SK-N-SH (cell line): ENCODE measurements at regions not wholly inside any gene's neighbourhood (a gene's known extent, or its start where the extent isn't known, plus 50 kb on each side); places are given as distances from the start of the nearest gene placed in this dataset.

Experiments used
- CTCF ChIA-PET: fragments of 300-600, 350-600 bp; formaldehyde crosslinking; extraction: SDS; loops from one replicate; lab custom pipeline; 2021; lab: Yijun Ruan, JAX
- POLR2A ChIA-PET: fragments of 350-600 bp; sonication (Branson Sonifier 250); formaldehyde crosslinking; extraction: SDS; loops from one replicate; lab custom pipeline; 2020; ENCODE audit warnings: antibody characterized with exemption, inconsistent platforms; lab: Yijun Ruan, JAX
- DNase-seq: peaks from one replicate; pipeline ENCODE4 v3.0.0; 2012
- H2AFZ ChIP-seq: fragments of 200-600 bp; sonication (generic); 2 replicates; pipeline ENCODE4 v1.8.1; 2016; ENCODE audit warnings: antibody characterized with exemption, mild to moderate bottlenecking, low read depth
- H3F3A ChIP-seq: fragments of 200-600 bp; sonication (generic); replicated peaks from 2 replicates; pipeline ENCODE3; 2016; ENCODE audit warnings: antibody characterized with exemption, mild to moderate bottlenecking; ENCODE audit not compliant: insufficient read depth
- H3K27ac ChIP-seq, 2 experiments: fragments of 200-500 bp in 1 of 2; fragments of 200-600 bp in 1 of 2; sonication (Bioruptor generic) in 1 of 2; sonication (generic), shearing (Covaris generic) in 1 of 2; 2 replicates each; pipeline versions ENCODE4 v1.5.1 to v1.6.1; 2014 to 2016; ENCODE audit warnings: low read depth in 2 of 2, inconsistent platforms in 1 of 2, low read length in 1 of 2, mild to moderate bottlenecking in 1 of 2, mixed read lengths in 1 of 2
- H3K27me3 ChIP-seq: fragments of 200-600 bp; sonication (generic), shearing (Covaris generic); 2 replicates; pipeline ENCODE4 v1.6.1; 2016; ENCODE audit warnings: mixed run types; ENCODE audit not compliant: insufficient read depth
- H3K36me3 ChIP-seq, 2 experiments: fragments of 200-500 bp in 1 of 2; fragments of 200-600 bp in 1 of 2; sonication (Bioruptor generic) in 1 of 2; sonication (generic) in 1 of 2; replicated peaks in 1 of 2; 2 replicates each; pipeline versions ENCODE3 to v1.5.1; 2014 to 2016; ENCODE audit warnings: low read length in 1 of 2, mild to moderate bottlenecking in 1 of 2; ENCODE audit not compliant: insufficient read depth in 2 of 2, control insufficient read depth in 1 of 2
- H3K4me1 ChIP-seq, 2 experiments: fragments of 200-500 bp in 1 of 2; fragments of 200-600 bp in 1 of 2; sonication (Bioruptor generic) in 1 of 2; sonication (generic), shearing (Covaris generic) in 1 of 2; 2 replicates each; pipeline versions ENCODE4 v1.5.1 to v1.6.1; 2014 to 2016; ENCODE audit warnings: low read depth in 1 of 2, low read length in 1 of 2, mixed run types in 1 of 2; ENCODE audit not compliant: insufficient read depth in 2 of 2, control insufficient read depth in 1 of 2
- H3K4me2 ChIP-seq: fragments of 200-600 bp; sonication (generic), shearing (Covaris generic); 2 replicates; pipeline ENCODE4 v1.6.1; 2017; ENCODE audit warnings: mixed run types
- H3K4me3 ChIP-seq, 2 experiments: fragments of 200-500 bp in 1 of 2; fragments of 200-600 bp in 1 of 2; sonication (Bioruptor generic) in 1 of 2; sonication (generic), shearing (Covaris generic) in 1 of 2; 2 replicates each; pipeline versions ENCODE4 v1.5.1 to v1.8.1; 2014 to 2016; ENCODE audit warnings: low read depth in 2 of 2, inconsistent platforms in 1 of 2, low read length in 1 of 2, mild to moderate bottlenecking in 1 of 2, mixed read lengths in 1 of 2, moderate library complexity in 1 of 2
- H3K79me2 ChIP-seq: fragments of 200-600 bp; sonication (generic); 2 replicates; pipeline ENCODE4 v1.8.1; 2017; ENCODE audit warnings: mild to moderate bottlenecking; ENCODE audit not compliant: insufficient read depth
- H3K9ac ChIP-seq: fragments of 200-600 bp; sonication (generic); 2 replicates; pipeline ENCODE4 v1.6.1; 2017; ENCODE audit warnings: mixed run types
- H3K9me2 ChIP-seq: fragments of 200-600 bp; sonication (generic); 2 replicates; pipeline ENCODE4 v1.6.1; 2017; ENCODE audit warnings: mixed run types
- H3K9me3 ChIP-seq: fragments of 200-600 bp; sonication (generic); 2 replicates; pipeline ENCODE4 v1.6.1; 2017; ENCODE audit warnings: mixed run types, mild to moderate bottlenecking, moderate library complexity
- H4K20me1 ChIP-seq: fragments of 200-600 bp; sonication (generic); 2 replicates; pipeline ENCODE4 v1.6.1; 2017; ENCODE audit warnings: mild to moderate bottlenecking, mixed run types; ENCODE audit not compliant: insufficient read depth
- CTCF ChIP-seq: fragments of 200-600 bp; sonication (generic); IDR thresholded peaks from 2 replicates; pipeline ENCODE4 v1.6.1; 2017; ENCODE audit warnings: antibody characterized with exemption, mild to moderate bottlenecking, moderate library complexity
- EZH2phosphoT487 ChIP-seq: fragments of 200-600 bp; sonication (generic); IDR thresholded peaks from 2 replicates; pipeline ENCODE4 v1.6.1; 2017; ENCODE audit warnings: low read depth, mixed run types, mild to moderate bottlenecking, antibody characterized with exemption, moderate library complexity, borderline replicate concordance
- GATA2 ChIP-seq: sonication (generic); formaldehyde crosslinking; IDR thresholded peaks from 2 replicates; pipeline ENCODE4 v1.5.0; 2020; ENCODE audit warnings: mild to moderate bottlenecking, missing genetic modification reagents
- PBX3 ChIP-seq: IDR thresholded peaks from 2 replicates; pipeline ENCODE4; 2012
- POLR2AphosphoS5 ChIP-seq: IDR thresholded peaks from 2 replicates; pipeline ENCODE4 v1.6.1; 2012; ENCODE audit warnings: low read depth, low read length
- RCOR1 ChIP-seq: fragments of 150-350 bp; IDR thresholded peaks from 2 replicates; pipeline ENCODE4 v1.6.1; 2017; ENCODE audit warnings: antibody characterized with exemption, low read length
- REST ChIP-seq: IDR thresholded peaks from 2 replicates; pipeline ENCODE4 v1.6.1; 2012; ENCODE audit warnings: mild to moderate bottlenecking, low read depth, low read length, moderate library complexity
- SIN3A ChIP-seq: IDR thresholded peaks from 2 replicates; pipeline ENCODE4 v1.6.1; 2012; ENCODE audit warnings: low read depth, mild to moderate bottlenecking, low read length, moderate library complexity, borderline replicate concordance
- TAF1 ChIP-seq: IDR thresholded peaks from 2 replicates; pipeline ENCODE4 v1.6.1; 2012; ENCODE audit warnings: low read depth, mild to moderate bottlenecking, low read length, moderate library complexity, borderline replicate concordance
- TCF12 ChIP-seq: IDR thresholded peaks from 2 replicates; pipeline ENCODE4 v1.4.0; 2012
- ZBTB33 ChIP-seq: IDR thresholded peaks from 2 replicates; pipeline ENCODE4 v1.4.0; 2012; ENCODE audit warnings: low read depth, borderline replicate concordance
- WGBS: methylation state at CpG from one replicate; pipeline ENCODE4 v1.1.6; 2017; ENCODE audit warnings: low lambda C conversion rate; 5-methylcytosine and 5-hydroxymethylcytosine counted together

- Histone ChIP-seq H3F3A (peaks cover 6% of the 10 kb centered on the region), H3K9me2 (no peaks in the 10 kb centered on the region), H4K20me1 (peaks cover 4% of the 10 kb centered on the region), H3K4me3 (no peak overlapping the region), H2AFZ (no peak overlapping the region), H3K4me1 (no peaks in the 10 kb centered on the region), H3K36me3 (no peaks in the 10 kb centered on the region), H3K9me3 (no peaks in the 10 kb centered on the region), H3K79me2 (no peaks in the 10 kb centered on the region), H3K9ac (no peak overlapping the region), H3K27ac (no peak overlapping the region), H3K27me3 (peaks cover 96% of the 10 kb centered on the region), H3K4me2 (no peak overlapping the region)
- 40% methylated on average over 4 of the region's 9 CpGs for WGBS
- POLR2A ChIA-PET = no interaction called here
- DNase-seq = no peak
- TF ChIP-seq ZBTB33 = no peak
- no peak for TF ChIP-seq REST
- TF ChIP-seq POLR2AphosphoS5 = no peak
- no peak for TF ChIP-seq TCF12
- TF ChIP-seq SIN3A = no peak
- TF ChIP-seq CTCF = no peak
- CTCF ChIA-PET = interaction anchor here (1.7 to 2.5 kb wide), 2 partner anchors 14 to 484 kb away, joined by 4 to 12 read pairs; no protein-coding TSS in a partner anchor
These were observed 269.0 kb downstream of the C16orf95 start for GRCh38 chr16:87048038-87048729.

GRCh38 chr16:87048730-87049115 is 268.5 kb downstream of the C16orf95 start:
- POLR2A ChIA-PET = no interaction called here
- WGBS = 47% methylated on average over 8 of the region's 8 CpGs

More at GRCh38 chr16:87048730-87049115, 268.5 kb downstream of the C16orf95 start:
- no peaks in the 10 kb centered on the region for H3K9me2 ChIP-seq
- H4K20me1 ChIP-seq = peaks cover 4% of the 10 kb centered on the region
- H3K36me3 ChIP-seq = no peaks in the 10 kb centered on the region
- no peak for DNase-seq
- no peak for TF ChIP-seq PBX3
- no peak for TF ChIP-seq SIN3A
- TF ChIP-seq RCOR1 = no peak
- TF ChIP-seq REST = no peak
- no peak for TF ChIP-seq TAF1
- no peak for TF ChIP-seq GATA2 (CRISPR knock-in tag)
- TF ChIP-seq EZH2phosphoT487 = no peak
- H3K9ac ChIP-seq = no peak overlapping the region
- no peaks in the 10 kb centered on the region for H3K9me3 ChIP-seq
- peaks cover 96% of the 10 kb centered on the region for H3K27me3 ChIP-seq
- CTCF ChIA-PET = no interaction called here
- H3F3A ChIP-seq = peaks cover 6% of the 10 kb centered on the region
- H3K4me3 ChIP-seq = no peak overlapping the region
- no peaks in the 10 kb centered on the region for H3K4me1 ChIP-seq
- H3K79me2 ChIP-seq = no peaks in the 10 kb centered on the region
- no peak overlapping the region for H2AFZ ChIP-seq
- H3K27ac ChIP-seq = no peak overlapping the region
- H3K4me2 ChIP-seq = no peak overlapping the region
